ENCODE measurements at regions not wholly inside any gene's neighbourhood (a gene's known extent, or its start where the extent isn't known, plus 50 kb on each side); places are given as distances from the start of the nearest gene placed in this dataset.
"Not testable (repeated sequence)": the region's sequence is repeated elsewhere in the genome, so short reads cannot be mapped to it uniquely, and the experiment has no call there.

- H2AFZ ChIP-seq; H3K27me3 Mint-ChIP-seq (ENCODE audit: insufficient read depth, low read depth, poor library complexity); H3K36me3 ChIP-seq (ENCODE audit: insufficient read depth); H3K27ac Mint-ChIP-seq; DNase-seq (ENCODE audit: low spot score); H3F3A ChIP-seq (replicated peaks; ENCODE audit: low read depth); H3K36me3 Mint-ChIP-seq (ENCODE audit: low read depth); H3K9me2 ChIP-seq (ENCODE audit: insufficient read depth); ATAC-seq; H3K4me3 ChIP-seq; H4K20me1 ChIP-seq (replicated peaks; ENCODE audit: insufficient read depth); H3K27me3 ChIP-seq (ENCODE audit: insufficient read depth); H3K4me3 Mint-ChIP-seq; H3K4me2 ChIP-seq; H3K79me2 ChIP-seq (replicated peaks; ENCODE audit: insufficient read depth); H3K9me3 Mint-ChIP-seq; H3K27ac ChIP-seq (ENCODE audit: low read depth): not testable (repeated sequence)
- H3K4me1 Mint-ChIP-seq = peaks cover 30% of the 10 kb centered on the region
- H3K4me1 ChIP-seq (ENCODE audit: insufficient read depth) = peaks cover 13% of the 10 kb centered on the region
These were observed 128.2 kb upstream of the ALDH3B2 start for GRCh38 chr11:67802623-67803022.

- H3K4me2 ChIP-seq; H3K27me3 Mint-ChIP-seq (ENCODE audit: insufficient read depth, low read depth, poor library complexity); H3K79me2 ChIP-seq (replicated peaks; ENCODE audit: insufficient read depth); H2AFZ ChIP-seq; H3K9me2 ChIP-seq (ENCODE audit: insufficient read depth); ATAC-seq; H3K4me1 ChIP-seq (ENCODE audit: insufficient read depth); H3K9me3 Mint-ChIP-seq; DNase-seq (ENCODE audit: low spot score); H3K36me3 ChIP-seq (ENCODE audit: insufficient read depth); H3K27me3 ChIP-seq (ENCODE audit: insufficient read depth); H3K36me3 Mint-ChIP-seq (ENCODE audit: low read depth); H4K20me1 ChIP-seq (replicated peaks; ENCODE audit: insufficient read depth); H3K4me3 ChIP-seq; H3K27ac ChIP-seq (ENCODE audit: low read depth); H3F3A ChIP-seq (replicated peaks; ENCODE audit: low read depth); H3K4me3 Mint-ChIP-seq; H3K27ac Mint-ChIP-seq: not testable (repeated sequence)
- H3K4me1 Mint-ChIP-seq = peaks cover 22% of the 10 kb centered on the region
These were observed 127.0 kb upstream of the ALDH3B2 start for GRCh38 chr11:67801397-67801796.

GRCh38 chr11:67800591-67800990 lies 126.2 kb upstream of the ALDH3B2 start:
- ATAC-seq; H3K4me2 ChIP-seq; H3K9me2 ChIP-seq (ENCODE audit: insufficient read depth); H3K27ac ChIP-seq (ENCODE audit: low read depth); H3K4me1 ChIP-seq (ENCODE audit: insufficient read depth); H3K36me3 ChIP-seq (ENCODE audit: insufficient read depth); H2AFZ ChIP-seq; H3K27me3 Mint-ChIP-seq (ENCODE audit: insufficient read depth, low read depth, poor library complexity); DNase-seq (ENCODE audit: low spot score); H4K20me1 ChIP-seq (replicated peaks; ENCODE audit: insufficient read depth); H3K36me3 Mint-ChIP-seq (ENCODE audit: low read depth); H3K4me3 ChIP-seq; H3F3A ChIP-seq (replicated peaks; ENCODE audit: low read depth); H3K4me3 Mint-ChIP-seq; H3K9me3 Mint-ChIP-seq; H3K27ac Mint-ChIP-seq; H3K27me3 ChIP-seq (ENCODE audit: insufficient read depth); H3K79me2 ChIP-seq (replicated peaks; ENCODE audit: insufficient read depth): not testable (repeated sequence)
- peaks cover 20% of the 10 kb centered on the region for H3K4me1 Mint-ChIP-seq

GRCh38 chr11:67799808-67800207 lies 125.4 kb upstream of the ALDH3B2 start:
- peak; percentile 26 to 60; a peak in 3 of 4 replicates for TF ChIP-seq CTCF (conservative IDR thresholded peaks at IDR 0.05; ENCODE audit: low read depth in 2 of 2)
- not testable (repeated sequence) for H3K36me3 Mint-ChIP-seq (ENCODE audit: low read depth); H3K4me3 ChIP-seq; H3K4me1 ChIP-seq (ENCODE audit: insufficient read depth); ATAC-seq; H3K36me3 ChIP-seq (ENCODE audit: insufficient read depth); H3K9me3 Mint-ChIP-seq; H3K9me2 ChIP-seq (ENCODE audit: insufficient read depth); H3K4me2 ChIP-seq; H3K27me3 Mint-ChIP-seq (ENCODE audit: insufficient read depth, low read depth, poor library complexity); H3K79me2 ChIP-seq (replicated peaks; ENCODE audit: insufficient read depth); H3F3A ChIP-seq (replicated peaks; ENCODE audit: low read depth); H3K27me3 ChIP-seq (ENCODE audit: insufficient read depth); H3K27ac ChIP-seq (ENCODE audit: low read depth); H3K27ac Mint-ChIP-seq; H2AFZ ChIP-seq; H3K4me3 Mint-ChIP-seq; H4K20me1 ChIP-seq (replicated peaks; ENCODE audit: insufficient read depth)
- H3K4me1 Mint-ChIP-seq = peaks cover 20% of the 10 kb centered on the region
- peak; percentile 25 for DNase-seq (ENCODE audit: low spot score)

GRCh38 chr11:67797726-67798521 lies 123.5 kb upstream of the ALDH3B2 start:
- H3K79me2 ChIP-seq (replicated peaks; ENCODE audit: insufficient read depth); H3K27ac Mint-ChIP-seq; H3K4me3 ChIP-seq; H3K9me3 Mint-ChIP-seq; H3K4me1 ChIP-seq (ENCODE audit: insufficient read depth); ATAC-seq; H3K4me1 Mint-ChIP-seq; H4K20me1 ChIP-seq (replicated peaks; ENCODE audit: insufficient read depth); H3K27me3 ChIP-seq (ENCODE audit: insufficient read depth); H3K9me2 ChIP-seq (ENCODE audit: insufficient read depth); H3K36me3 Mint-ChIP-seq (ENCODE audit: low read depth); H3K4me3 Mint-ChIP-seq; H3K4me2 ChIP-seq; H3K27ac ChIP-seq (ENCODE audit: low read depth); H3K36me3 ChIP-seq (ENCODE audit: insufficient read depth); DNase-seq (ENCODE audit: low spot score); H2AFZ ChIP-seq; H3F3A ChIP-seq (replicated peaks; ENCODE audit: low read depth); H3K27me3 Mint-ChIP-seq (ENCODE audit: insufficient read depth, low read depth, poor library complexity): not testable (repeated sequence)

Measured in GM23338 (cell line).